ENCODE measurements at regions not wholly inside any gene's neighbourhood (a gene's known extent, or its start where the extent isn't known, plus 50 kb on each side); places are given as distances from the start of the nearest gene placed in this dataset.

DNA sequence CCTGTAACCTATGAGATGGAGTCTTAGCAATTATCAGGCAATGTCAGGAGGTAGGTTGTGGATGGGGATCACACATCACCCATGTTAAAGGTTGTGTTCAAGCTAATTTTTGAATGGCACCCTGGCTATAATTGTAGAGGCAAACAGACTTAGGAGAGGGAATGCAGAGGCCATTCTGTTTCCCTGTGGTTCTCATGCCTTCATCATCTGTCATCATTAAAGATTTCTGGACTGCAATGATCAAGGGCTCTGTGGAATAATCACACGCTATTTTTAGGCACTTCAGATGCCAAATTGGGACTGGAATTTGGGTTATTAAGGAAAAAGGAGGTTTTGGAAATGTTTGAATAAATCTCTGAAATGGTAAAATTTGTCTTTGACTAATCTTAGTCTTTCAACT is 1065.4 kb downstream of the TAF11L14 start:
- TF ChIP-seq, protein P1, sequence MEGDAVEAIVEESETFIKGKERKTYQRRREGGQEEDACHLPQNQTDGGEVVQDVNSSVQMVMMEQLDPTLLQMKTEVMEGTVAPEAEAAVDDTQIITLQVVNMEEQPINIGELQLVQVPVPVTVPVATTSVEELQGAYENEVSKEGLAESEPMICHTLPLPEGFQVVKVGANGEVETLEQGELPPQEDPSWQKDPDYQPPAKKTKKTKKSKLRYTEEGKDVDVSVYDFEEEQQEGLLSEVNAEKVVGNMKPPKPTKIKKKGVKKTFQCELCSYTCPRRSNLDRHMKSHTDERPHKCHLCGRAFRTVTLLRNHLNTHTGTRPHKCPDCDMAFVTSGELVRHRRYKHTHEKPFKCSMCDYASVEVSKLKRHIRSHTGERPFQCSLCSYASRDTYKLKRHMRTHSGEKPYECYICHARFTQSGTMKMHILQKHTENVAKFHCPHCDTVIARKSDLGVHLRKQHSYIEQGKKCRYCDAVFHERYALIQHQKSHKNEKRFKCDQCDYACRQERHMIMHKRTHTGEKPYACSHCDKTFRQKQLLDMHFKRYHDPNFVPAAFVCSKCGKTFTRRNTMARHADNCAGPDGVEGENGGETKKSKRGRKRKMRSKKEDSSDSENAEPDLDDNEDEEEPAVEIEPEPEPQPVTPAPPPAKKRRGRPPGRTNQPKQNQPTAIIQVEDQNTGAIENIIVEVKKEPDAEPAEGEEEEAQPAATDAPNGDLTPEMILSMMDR (IDR thresholded peaks at IDR 0.05): no peak
- no peak for ATAC-seq (ENCODE audit: insufficient number of reproducible peaks, low FRiP score, low read depth)
- no peaks in the 10 kb centered on the region for H3K36me3 ChIP-seq
- H3K27me3 ChIP-seq (replicated peaks; ENCODE audit: insufficient read depth): no peaks in the 10 kb centered on the region
- H3K4me1 ChIP-seq (ENCODE audit: control insufficient read depth in 1 of 2, low read depth in 2 of 2): no peaks in the 10 kb centered on the region
- no peak overlapping the region for H3K4me3 ChIP-seq
- no peak for DNase-seq (ENCODE audit: low spot score)
- no peak overlapping the region for H3K27ac ChIP-seq
- no peaks in the 10 kb centered on the region for H3K9me3 ChIP-seq

DNA sequence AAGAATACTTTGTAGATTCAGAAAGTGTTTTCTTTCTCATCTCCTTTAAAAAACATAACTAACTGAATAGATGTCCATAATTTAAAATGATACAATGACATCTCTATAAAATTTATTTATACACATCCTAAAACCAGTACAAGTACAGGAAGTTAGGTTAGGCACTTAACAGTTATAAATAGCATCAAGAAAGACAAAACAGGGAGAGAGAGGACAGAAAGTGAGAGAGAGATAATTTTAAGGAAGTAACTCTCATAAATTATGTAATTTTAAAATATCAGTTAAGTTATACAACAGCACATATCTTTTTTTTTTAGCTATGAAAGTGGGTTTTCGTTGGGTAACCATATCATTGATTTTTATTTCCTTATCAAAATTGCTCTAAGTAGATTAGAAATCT is 1068.6 kb downstream of the TAF11L14 start:
- Histone ChIP-seq H3K4me1 (ENCODE audit: control insufficient read depth in 1 of 2, low read depth in 2 of 2) (no peaks in the 10 kb centered on the region), H3K4me3 (no peak overlapping the region), H3K27ac (no peak overlapping the region), H3K9me3 (no peaks in the 10 kb centered on the region), H3K27me3 (replicated peaks; ENCODE audit: insufficient read depth) (no peaks in the 10 kb centered on the region), H3K36me3 (no peaks in the 10 kb centered on the region)
- no peak for DNase-seq (ENCODE audit: low spot score)
- no peak for ATAC-seq (ENCODE audit: insufficient number of reproducible peaks, low FRiP score, low read depth)
- TF ChIP-seq, protein P1 (IDR thresholded peaks at IDR 0.05): no peak

DNA sequence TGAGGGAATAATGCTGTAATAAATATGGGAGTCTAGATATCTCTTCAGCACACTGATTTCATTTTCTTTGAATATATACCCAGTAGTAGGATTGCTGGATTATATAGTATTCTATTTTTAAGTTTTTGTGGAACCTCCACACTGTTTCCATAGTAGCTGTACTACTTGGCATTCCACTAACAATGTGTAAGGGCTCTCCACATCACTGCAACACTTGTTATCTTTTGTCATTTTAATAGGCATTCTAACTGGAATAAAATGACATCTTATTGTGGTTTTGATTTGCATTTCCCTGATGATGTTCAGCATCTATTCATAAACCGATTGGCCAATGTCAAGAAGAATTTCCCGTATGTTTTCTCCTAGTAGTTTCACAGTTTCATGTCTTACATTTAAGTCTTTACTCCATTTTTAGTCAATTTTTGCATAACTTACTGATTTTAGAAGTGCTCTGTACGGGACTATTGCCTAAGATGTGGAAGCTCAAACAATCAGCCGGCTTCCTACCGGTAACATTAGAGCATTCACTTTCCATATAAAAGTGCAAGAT is 1078.8 kb downstream of the TAF11L14 start:
- Histone ChIP-seq H3K27me3 (replicated peaks; ENCODE audit: insufficient read depth) (no peaks in the 10 kb centered on the region), H3K4me1 (ENCODE audit: control insufficient read depth in 1 of 2, low read depth in 2 of 2) (no peaks in the 10 kb centered on the region), H3K4me3 (no peak overlapping the region), H3K36me3 (no peaks in the 10 kb centered on the region), H3K27ac (no peak overlapping the region), H3K9me3 (no peaks in the 10 kb centered on the region)
- TF ChIP-seq, protein P1 (IDR thresholded peaks at IDR 0.05): no peak
- DNase-seq (ENCODE audit: low spot score) (no peak), ATAC-seq (ENCODE audit: insufficient number of reproducible peaks, low FRiP score, low read depth) (no peak)

DNA sequence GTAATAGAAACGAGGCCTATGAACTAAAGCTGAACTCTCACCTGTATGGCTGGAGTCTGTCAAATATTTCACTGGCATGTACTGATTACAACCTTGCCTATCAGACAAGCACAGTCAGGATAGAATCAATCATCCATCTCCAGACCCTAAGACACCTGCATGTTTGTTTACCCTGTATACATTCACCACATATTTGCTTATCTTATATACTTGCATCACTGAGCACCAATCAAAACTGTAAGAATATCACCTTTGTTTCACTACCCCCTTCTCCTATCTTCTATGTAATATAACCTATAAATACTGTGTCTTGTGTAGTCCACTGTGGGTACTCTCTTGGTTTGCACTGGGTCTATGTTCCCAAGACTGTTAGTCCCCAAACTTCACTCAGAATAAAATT is 1085.7 kb downstream of the TAF11L14 start:
- H3K27ac ChIP-seq: no peak overlapping the region
- no peaks in the 10 kb centered on the region for H3K9me3 ChIP-seq
- DNase-seq (ENCODE audit: low spot score): no peak
- ATAC-seq (ENCODE audit: insufficient number of reproducible peaks, low FRiP score, low read depth): no peak
- H3K27me3 ChIP-seq (replicated peaks; ENCODE audit: insufficient read depth): no peaks in the 10 kb centered on the region
- TF ChIP-seq, protein P1 (IDR thresholded peaks at IDR 0.05): no peak
- H3K4me3 ChIP-seq: no peak overlapping the region
- no peaks in the 10 kb centered on the region for H3K4me1 ChIP-seq (ENCODE audit: control insufficient read depth in 1 of 2, low read depth in 2 of 2)
- no peaks in the 10 kb centered on the region for H3K36me3 ChIP-seq

DNA sequence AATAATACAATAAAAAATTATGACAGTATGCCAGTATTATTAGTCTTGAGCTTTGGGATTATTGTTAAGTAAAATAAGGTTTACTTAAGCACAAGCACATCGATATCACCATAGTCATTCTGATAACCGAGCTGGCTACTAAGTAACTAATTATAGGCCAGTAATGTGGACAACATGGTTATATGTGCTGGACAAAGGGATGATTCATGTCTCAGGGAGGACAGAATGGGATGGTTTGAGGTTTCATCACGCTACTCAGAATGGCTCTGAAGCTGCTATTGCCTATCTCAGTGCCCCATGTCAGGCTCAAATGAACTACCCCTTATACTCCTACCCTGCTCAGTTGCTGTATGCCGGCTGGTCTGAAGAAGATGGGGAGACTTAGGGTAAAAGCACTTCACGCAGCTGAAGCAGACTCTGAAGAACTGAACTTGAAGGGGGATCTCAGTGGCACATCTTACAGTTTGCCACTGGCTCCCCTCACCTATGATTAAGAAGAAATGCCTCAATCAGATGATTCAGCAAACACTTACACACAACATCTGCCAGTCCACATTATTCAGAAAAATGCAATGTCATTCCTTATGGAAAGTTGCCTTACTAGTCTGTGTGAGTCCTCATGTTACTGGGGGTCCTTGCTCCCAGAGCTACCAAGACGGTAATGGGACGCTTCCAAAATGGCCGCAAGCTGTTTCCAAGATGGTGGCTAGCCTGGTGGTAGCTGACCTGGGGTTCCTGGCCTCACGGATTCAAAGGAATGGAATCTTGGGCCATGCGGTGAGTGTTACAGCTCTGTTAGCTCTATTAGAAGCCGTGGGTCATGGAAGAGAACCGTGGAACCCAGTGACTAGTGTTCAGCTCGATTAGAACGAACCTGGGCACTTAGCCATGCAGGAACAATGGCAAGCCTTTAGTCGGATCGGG is 1098.6 kb downstream of the TAF11L14 start:
- Histone ChIP-seq H3K27ac (no peak overlapping the region), H3K9me3 (no peaks in the 10 kb centered on the region), H3K36me3 (no peaks in the 10 kb centered on the region), H3K27me3 (replicated peaks; ENCODE audit: insufficient read depth) (no peaks in the 10 kb centered on the region), H3K4me1 (ENCODE audit: control insufficient read depth in 1 of 2, low read depth in 2 of 2) (no peaks in the 10 kb centered on the region), H3K4me3 (no peak overlapping the region)
- ATAC-seq (ENCODE audit: insufficient number of reproducible peaks, low FRiP score, low read depth) (no peak), DNase-seq (ENCODE audit: low spot score) (no peak)
- TF ChIP-seq, protein P1 (IDR thresholded peaks at IDR 0.05): no peak
